Fibroblast of lung (primary cell): ENCODE measurements at regions not wholly inside any gene's neighbourhood (a gene's known extent, or its start where the extent isn't known, plus 50 kb on each side); places are given as distances from the start of the nearest gene placed in this dataset.

Experiments
- CTCF ChIP-seq, 2 donors: IDR thresholded peaks in 1 of 2; conservative IDR thresholded peaks in 1 of 2; 1 replicate in 1 of 2; 2 replicates in 1 of 2; pipeline ENCODE4 v1.5.1; 2011 to 2012; ENCODE audit warnings: low read length in 2 of 2, control low read depth in 1 of 2, inconsistent platforms in 1 of 2, low read depth in 1 of 2, mild to moderate bottlenecking in 1 of 2
- EZH2 ChIP-seq: IDR thresholded peaks from 2 replicates; pipeline ENCODE4 v1.5.1; 2012; ENCODE audit warnings: low read length, control low read depth, mild to moderate bottlenecking; ENCODE audit errors: missing control alignments

GRCh38 chr20:46791722-46792416 lies 82.4 kb downstream of the SLC2A10 start:
- TF ChIP-seq CTCF (conservative IDR thresholded peaks at IDR 0.05 in 1 of 2, IDR thresholded peaks at IDR 0.05 in 1 of 2; ENCODE audit: low read depth in 1 of 2, low read length in 2 of 2) (no peak), EZH2 (no peak)
